ENCODE measurements at regions not wholly inside any gene's neighbourhood (a gene's known extent, or its start where the extent isn't known, plus 50 kb on each side); places are given as distances from the start of the nearest gene placed in this dataset.

GRCh38 chr2:129319422-129319717 lies 660.1 kb upstream of the RAB6C start:
- TF ChIP-seq CTCF (IDR thresholded peaks at IDR 0.05) (no peak), POLR2A (IDR thresholded peaks at IDR 0.05) (no peak), EP300 (IDR thresholded peaks at IDR 0.05) (no peak)

Measured in ovary (tissue), 3 donors.